Right lobe of liver (tissue), 6 donors: ENCODE measurements at regions not wholly inside any gene's neighbourhood (a gene's known extent, or its start where the extent isn't known, plus 50 kb on each side); places are given as distances from the start of the nearest gene placed in this dataset.

Experiments used
- ATAC-seq, 4 donors: fragments of 200-7000 bp; cut with Tn5 transposase; one replicate each; pipeline ENCODE4 v1.9.1; 2020; ENCODE audit warnings: mild to moderate bottlenecking in 4 of 4, moderate library complexity in 4 of 4
- DNase-seq, 3 donors: peaks; one replicate each; pipeline ENCODE4 v3.0.0-alpha.2; 2020
- H3K27ac ChIP-seq, 3 donors: fragments of 200-600 bp; one replicate each; pipeline ENCODE4 v1.8.0; 2022
- H3K27me3 ChIP-seq, 2 donors: fragments of 200-600 bp; one replicate each; pipeline ENCODE4 v1.8.0; 2022
- H3K36me3 ChIP-seq, 4 donors: fragments of 200-600 bp; sonication (generic) in 1 of 4; one replicate each; pipeline versions ENCODE4 v1.5.1 to v1.8.0; 2017 to 2022; ENCODE audit warnings: control low read depth in 1 of 4
- H3K4me1 ChIP-seq, 4 donors: fragments of 200-600 bp; sonication (generic) in 1 of 4; one replicate each; pipeline versions ENCODE4 v1.5.1 to v1.8.0; 2017 to 2022; ENCODE audit warnings: control low read depth in 1 of 4
- H3K4me3 ChIP-seq, 3 donors: fragments of 200-600 bp; one replicate each; pipeline ENCODE4 v1.8.0; 2022
- H3K9me3 ChIP-seq, 4 donors: fragments of 200-600 bp; sonication (generic) in 1 of 4; one replicate each; pipeline versions ENCODE4 v1.5.1 to v1.8.0; 2017 to 2022; ENCODE audit warnings: control low read depth in 1 of 4
- POLR2A ChIP-seq: fragments of 450-650 bp; IDR thresholded peaks from one replicate; pipeline ENCODE4 v1.6.1; 2017; ENCODE audit warnings: antibody characterized with exemption, mild to moderate bottlenecking
- WGBS: methylation state at CpG from one replicate; pipeline ENCODE4 v1.1.6; 2018; ENCODE audit warnings: low coverage, low lambda C conversion rate; ENCODE audit not compliant: insufficient coverage; ENCODE audit errors: missing lambda C conversion rate; 5-methylcytosine and 5-hydroxymethylcytosine counted together
- intact Hi-C, 2 donors: fragments of 100-400 bp; cut with DNase I; formaldehyde crosslinking; loops; one replicate each; pipeline versions ENCODE4 v1.11.2 to v1.14.1; 2022
- TF ChIP-seq, protein P1 (sequence below), 4 donors: fragments of 200-600 bp in 3 of 4; fragments of 450-650 bp in 1 of 4; IDR thresholded peaks; one replicate each; pipeline versions ENCODE4 v1.5.1 to v1.8.0; 2016 to 2022; ENCODE audit warnings: antibody characterized with exemption in 4 of 4, mild to moderate bottlenecking in 2 of 4
- donor health status: DM: no; HTN: yes; CAD: no.
- donor health status: DM: no; HTN: no; CAD: no.
- donor health status: DM: no; HTN: no; CAD: no.
- donor health status: DM: no; HTN: yes; CAD: no.
- donor health status: DM: no; HTN: yes; CAD: no.

DNA sequence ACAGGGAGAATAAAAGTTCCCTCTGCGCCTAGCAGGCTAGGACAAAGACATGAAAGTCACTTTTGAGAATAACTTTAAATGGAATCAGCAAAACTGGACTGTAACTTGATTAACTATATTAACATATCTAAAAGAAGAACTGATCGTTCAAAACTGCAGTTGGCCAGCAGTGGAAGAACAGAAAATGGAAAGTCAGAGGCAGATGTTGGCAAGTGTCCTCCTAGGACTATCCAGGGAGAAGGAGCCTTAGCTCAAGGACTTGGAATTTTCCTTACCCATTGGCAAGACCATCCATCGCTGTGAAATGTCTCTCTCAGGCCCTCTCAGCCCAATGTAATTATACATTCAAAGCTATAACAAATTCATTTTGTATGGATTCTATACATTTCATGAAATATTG is 419.7 kb downstream of the ATP23 start:
- intact Hi-C loops: no loop called here
- no peak for ATAC-seq
- WGBS: 54% methylated on average over 3 of the region's 3 CpGs

DNA sequence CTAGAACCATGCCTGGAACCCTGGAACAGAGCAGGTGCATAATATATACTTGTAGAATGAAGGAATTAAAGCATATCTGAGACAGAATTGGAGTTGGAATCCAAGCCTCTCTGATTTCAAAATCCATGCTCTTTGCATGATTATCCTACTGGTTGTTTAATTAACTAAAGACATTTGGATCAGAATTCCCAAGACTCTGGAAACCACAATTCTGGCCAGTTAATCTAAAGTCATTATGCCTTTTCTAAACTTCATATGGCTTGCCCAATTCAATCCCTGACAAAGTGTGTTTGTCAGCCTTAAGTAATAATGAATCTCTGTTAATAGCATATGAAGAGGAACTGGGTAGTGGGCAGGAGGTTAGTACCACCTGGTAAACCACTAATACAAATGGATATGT is 422.6 kb downstream of the ATP23 start:
- DNase-seq (no peak), ATAC-seq (no peak)
- Histone ChIP-seq H3K27me3 (no peaks in the 10 kb centered on the region), H3K4me1 (no peaks in the 10 kb centered on the region), H3K4me3 (no peak overlapping the region), H3K36me3 (no peaks in the 10 kb centered on the region), H3K9me3 (no peaks in the 10 kb centered on the region), H3K27ac (no peak overlapping the region)
- intact Hi-C loops: no loop called here
- TF ChIP-seq, protein P1, sequence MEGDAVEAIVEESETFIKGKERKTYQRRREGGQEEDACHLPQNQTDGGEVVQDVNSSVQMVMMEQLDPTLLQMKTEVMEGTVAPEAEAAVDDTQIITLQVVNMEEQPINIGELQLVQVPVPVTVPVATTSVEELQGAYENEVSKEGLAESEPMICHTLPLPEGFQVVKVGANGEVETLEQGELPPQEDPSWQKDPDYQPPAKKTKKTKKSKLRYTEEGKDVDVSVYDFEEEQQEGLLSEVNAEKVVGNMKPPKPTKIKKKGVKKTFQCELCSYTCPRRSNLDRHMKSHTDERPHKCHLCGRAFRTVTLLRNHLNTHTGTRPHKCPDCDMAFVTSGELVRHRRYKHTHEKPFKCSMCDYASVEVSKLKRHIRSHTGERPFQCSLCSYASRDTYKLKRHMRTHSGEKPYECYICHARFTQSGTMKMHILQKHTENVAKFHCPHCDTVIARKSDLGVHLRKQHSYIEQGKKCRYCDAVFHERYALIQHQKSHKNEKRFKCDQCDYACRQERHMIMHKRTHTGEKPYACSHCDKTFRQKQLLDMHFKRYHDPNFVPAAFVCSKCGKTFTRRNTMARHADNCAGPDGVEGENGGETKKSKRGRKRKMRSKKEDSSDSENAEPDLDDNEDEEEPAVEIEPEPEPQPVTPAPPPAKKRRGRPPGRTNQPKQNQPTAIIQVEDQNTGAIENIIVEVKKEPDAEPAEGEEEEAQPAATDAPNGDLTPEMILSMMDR (IDR thresholded peaks at IDR 0.05): no peak
- TF ChIP-seq POLR2A: no peak

More for the DNA sequence above, 419.7 kb downstream of the ATP23 start:
- no peaks in the 10 kb centered on the region for H3K4me1 ChIP-seq
- no peak for DNase-seq
- H3K27ac ChIP-seq: no peak overlapping the region
- no peak for TF ChIP-seq POLR2A
- H3K27me3 ChIP-seq: no peaks in the 10 kb centered on the region
- no peak overlapping the region for H3K4me3 ChIP-seq
- no peaks in the 10 kb centered on the region for H3K36me3 ChIP-seq
- H3K9me3 ChIP-seq: no peaks in the 10 kb centered on the region

DNA sequence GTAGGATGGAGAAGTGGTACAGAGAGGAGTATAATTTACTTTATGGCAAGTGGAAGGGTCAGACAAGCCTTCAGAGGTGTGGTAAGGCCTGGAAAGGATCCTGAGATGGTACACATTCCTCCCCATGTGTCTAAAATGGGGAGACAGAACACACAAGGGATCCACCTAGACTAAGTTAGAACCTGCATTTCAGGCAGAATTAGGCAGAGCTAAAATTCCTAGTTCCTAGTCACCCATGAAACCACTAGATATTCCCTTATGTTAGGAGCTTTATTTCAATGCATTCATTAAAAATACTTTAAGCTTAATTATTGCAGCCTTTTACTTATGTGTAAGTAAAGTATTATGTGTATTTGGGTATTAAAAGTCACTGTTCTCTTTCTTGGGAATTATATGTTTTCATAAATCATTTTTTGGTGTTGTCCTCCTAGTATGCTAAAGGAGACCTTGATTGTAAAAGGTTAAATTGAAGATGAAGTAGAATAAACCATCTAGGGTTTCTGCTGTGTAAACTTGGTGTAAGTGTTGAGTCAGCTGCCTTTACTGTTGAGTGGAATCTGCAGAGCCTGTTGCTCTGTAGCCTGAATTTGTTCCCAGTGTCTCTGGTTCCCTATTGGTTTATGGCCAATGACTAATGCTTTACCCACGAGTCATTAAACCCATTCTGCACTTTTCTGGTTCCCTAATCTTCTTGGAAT is 423.2 kb downstream of the ATP23 start:
- Histone ChIP-seq H3K9me3 (no peaks in the 10 kb centered on the region), H3K4me3 (no peak overlapping the region), H3K4me1 (no peaks in the 10 kb centered on the region), H3K27ac (no peak overlapping the region), H3K36me3 (no peaks in the 10 kb centered on the region), H3K27me3 (no peaks in the 10 kb centered on the region)
- no peak for DNase-seq
- intact Hi-C loops: no loop called here
- ATAC-seq: no peak
- 14% methylated on average over 1 of the region's 1 CpG for WGBS
- TF ChIP-seq, protein P1 (IDR thresholded peaks at IDR 0.05): no peak
- no peak for TF ChIP-seq POLR2A

DNA sequence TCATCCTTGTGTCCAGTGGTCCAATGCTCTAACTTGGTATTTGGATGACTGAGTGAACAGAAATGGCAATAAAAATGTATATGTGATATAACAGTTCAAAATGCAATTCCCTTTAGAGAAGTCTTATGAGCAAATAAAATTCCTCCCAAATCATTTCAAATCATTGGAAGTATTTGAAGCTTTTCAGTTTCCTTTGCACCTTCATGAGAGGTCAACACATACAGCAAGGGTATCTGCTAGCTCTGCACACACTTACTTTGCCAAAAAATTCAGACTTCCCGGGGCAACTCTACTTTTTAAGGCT is 423.7 kb downstream of the ATP23 start:
- no peaks in the 10 kb centered on the region for H3K9me3 ChIP-seq
- TF ChIP-seq, protein P1 (IDR thresholded peaks at IDR 0.05): no peak
- no peak for TF ChIP-seq POLR2A
- DNase-seq: no peak
- no peak for ATAC-seq
- H3K27me3 ChIP-seq: no peaks in the 10 kb centered on the region
- H3K4me3 ChIP-seq: no peak overlapping the region
- WGBS: 43% methylated on average over 1 of the region's 1 CpG
- H3K4me1 ChIP-seq: no peaks in the 10 kb centered on the region
- no peaks in the 10 kb centered on the region for H3K36me3 ChIP-seq
- intact Hi-C loops: no loop called here
- H3K27ac ChIP-seq: no peak overlapping the region

DNA sequence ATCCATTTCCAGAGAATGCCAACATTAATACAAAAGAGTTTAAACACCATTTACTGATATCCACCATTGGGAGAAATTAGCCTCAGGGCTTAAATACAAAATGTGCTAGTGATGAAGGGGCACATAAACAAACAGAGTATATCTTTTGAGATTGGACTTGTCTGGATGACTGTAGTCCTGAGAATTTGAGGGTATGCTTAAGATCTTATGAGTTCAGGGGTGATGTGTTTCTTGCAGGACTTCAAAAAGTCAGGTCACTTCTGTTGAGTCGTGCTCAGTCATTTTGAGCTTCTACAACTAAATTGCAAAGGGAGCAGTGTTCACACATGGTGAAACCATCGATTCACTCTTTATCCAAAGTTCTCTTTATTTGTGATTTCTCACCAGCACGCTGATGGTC is 425.7 kb downstream of the ATP23 start:
- Histone ChIP-seq H3K9me3 (no peaks in the 10 kb centered on the region), H3K36me3 (no peaks in the 10 kb centered on the region), H3K27ac (no peak overlapping the region), H3K4me1 (no peaks in the 10 kb centered on the region), H3K27me3 (no peaks in the 10 kb centered on the region), H3K4me3 (no peak overlapping the region)
- ATAC-seq (no peak), DNase-seq (no peak)
- intact Hi-C loops: no loop called here
- TF ChIP-seq, protein P1 (IDR thresholded peaks at IDR 0.05): no peak
- TF ChIP-seq POLR2A: no peak
- 48% methylated on average over 3 of the region's 3 CpGs for WGBS
